Midbrain (tissue), 1 donor: ENCODE measurements at regions not wholly inside any gene's neighbourhood (a gene's known extent, or its start where the extent isn't known, plus 50 kb on each side); places are given as distances from the start of the nearest gene placed in this dataset.
"Not testable (repeated sequence)": the region's sequence is repeated elsewhere in the genome, so short reads cannot be mapped to it uniquely, and the experiment has no call there.

ENCODE experiments used
- DNase-seq: peaks from one replicate; lab custom pipeline; 2025; lab: John Stamatoyannopoulos, UW

GRCh38 chr2:180695586-180696401 is 284.6 kb upstream of the UBE2E3 start:
- DNase-seq: no peak

DNA sequence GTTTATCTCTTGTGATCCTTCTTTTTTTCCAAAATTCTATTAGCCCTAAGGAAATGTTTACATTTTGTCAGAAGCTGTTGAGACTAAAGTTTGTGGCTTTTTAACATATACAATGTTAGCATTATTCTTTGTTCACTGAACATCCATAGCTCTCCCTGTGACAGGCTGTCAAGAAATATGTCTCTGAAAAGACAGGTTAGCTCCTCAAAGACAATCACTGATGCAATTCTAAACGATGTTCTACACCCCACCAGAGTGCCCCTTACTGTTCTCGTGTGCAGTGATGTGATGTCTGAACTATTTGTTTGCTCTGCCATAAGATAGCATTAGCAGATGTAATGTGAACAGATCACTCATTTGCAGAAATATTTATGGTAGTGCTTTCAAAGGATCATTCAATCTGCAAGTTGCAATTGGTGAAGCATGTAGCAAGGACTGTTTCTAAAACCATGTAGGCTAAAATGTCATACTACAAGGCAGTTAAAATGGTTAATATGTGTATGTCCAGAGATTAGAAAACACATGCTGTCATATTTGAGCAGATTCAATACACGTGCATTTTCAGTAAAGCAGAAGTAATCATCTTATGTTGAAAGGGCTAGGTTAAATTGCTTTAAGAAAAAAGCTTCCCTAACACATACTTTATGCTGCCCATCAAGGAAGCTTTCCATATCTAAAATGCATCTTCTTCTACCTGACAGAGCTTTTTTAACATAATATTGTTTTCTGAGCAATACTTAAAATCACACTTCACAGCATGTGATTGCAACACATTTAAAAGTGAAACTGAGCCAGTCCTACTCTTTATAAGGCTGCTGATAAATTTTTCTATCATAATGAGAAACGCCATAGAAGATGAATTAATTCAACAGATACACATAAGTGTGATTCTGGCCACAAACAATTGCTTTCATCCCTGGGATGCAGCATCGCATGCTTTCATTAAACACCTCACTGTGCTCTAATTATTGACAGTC is 285.7 kb upstream of the UBE2E3 start:
- no peak for DNase-seq

- DNase-seq: no peak
These were observed 288.1 kb upstream of the UBE2E3 start for GRCh38 chr2:180692322-180692721.

- DNase-seq: not testable (repeated sequence)
These were observed 288.6 kb upstream of the UBE2E3 start for GRCh38 chr2:180691855-180692223.

GRCh38 chr2:180691186-180691854 is 289.1 kb upstream of the UBE2E3 start:
- DNase-seq: not testable (repeated sequence)

- no peak for DNase-seq
These were observed 289.8 kb upstream of the UBE2E3 start for GRCh38 chr2:180690611-180691010.

DNA sequence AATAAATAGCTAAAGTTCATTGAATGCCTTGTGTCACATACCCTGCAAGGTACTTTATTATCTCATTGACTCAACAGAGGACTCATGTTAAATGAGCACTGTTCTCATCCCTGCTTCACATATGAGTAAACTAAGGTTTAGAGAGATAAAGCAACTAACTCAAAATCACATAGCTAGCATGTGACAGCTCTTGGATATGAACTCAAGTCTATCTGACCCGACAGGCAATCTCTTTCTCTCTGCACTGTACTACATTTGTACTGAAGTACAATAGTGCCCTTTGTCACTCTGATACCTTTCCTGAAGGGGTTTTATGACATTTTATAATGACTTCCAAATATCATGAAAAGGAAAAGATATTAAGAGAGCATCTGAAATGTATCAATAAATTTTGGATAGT is 297.5 kb upstream of the UBE2E3 start:
- DNase-seq: no peak

GRCh38 chr2:180679693-180680092 is 300.7 kb upstream of the UBE2E3 start:
- DNase-seq: no peak

DNA sequence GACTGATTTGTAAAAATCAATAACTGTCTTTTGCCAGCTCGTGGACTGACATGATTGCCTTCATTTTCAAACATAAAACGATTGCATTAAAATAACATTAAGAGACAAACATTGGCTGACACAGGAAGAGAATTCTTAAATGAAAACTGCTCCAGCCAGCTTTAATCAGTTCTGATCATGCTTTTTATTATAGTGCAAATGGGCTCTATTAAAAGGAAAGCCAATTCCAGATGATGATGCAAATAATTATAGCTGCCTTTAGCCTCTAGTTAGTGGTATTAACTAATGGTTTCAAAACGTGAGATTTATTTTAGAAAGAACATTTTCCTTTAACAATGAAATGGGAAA is 301.8 kb upstream of the UBE2E3 start:
- no peak for DNase-seq

DNA sequence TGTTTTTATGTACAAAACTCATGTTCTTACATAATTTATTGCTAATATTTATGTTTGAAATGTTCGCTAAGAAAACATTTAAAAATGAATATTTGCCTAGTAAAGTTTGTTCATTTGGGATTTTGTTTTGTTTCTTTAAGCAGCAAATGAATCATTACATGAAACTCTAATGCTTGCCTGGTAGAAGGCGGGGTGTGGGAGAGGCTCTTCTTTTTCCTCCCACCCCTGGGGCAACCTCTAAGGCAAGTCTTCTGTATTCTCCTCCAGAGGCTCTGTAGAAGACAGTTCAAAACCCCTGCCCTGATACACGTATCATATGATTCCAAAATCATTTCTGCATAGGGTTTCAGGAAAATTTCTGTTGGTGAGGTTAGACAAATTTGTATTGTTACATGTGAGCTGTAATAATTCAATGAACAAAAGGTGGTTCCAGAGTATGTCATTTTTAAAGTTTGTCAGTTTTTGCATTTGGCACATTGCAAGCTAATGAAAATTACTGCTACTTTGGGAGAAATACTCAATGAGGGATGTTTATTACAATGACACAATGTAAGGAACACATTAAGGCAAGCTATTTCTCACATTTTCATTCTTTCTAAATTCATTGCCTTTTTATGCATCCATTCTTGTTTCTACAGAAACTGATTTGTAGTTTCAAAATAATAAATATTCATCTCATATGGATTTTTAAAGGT is 302.3 kb upstream of the UBE2E3 start:
- no peak for DNase-seq

GRCh38 chr2:180677200-180677599 is 303.2 kb upstream of the UBE2E3 start:
- no peak for DNase-seq

DNA sequence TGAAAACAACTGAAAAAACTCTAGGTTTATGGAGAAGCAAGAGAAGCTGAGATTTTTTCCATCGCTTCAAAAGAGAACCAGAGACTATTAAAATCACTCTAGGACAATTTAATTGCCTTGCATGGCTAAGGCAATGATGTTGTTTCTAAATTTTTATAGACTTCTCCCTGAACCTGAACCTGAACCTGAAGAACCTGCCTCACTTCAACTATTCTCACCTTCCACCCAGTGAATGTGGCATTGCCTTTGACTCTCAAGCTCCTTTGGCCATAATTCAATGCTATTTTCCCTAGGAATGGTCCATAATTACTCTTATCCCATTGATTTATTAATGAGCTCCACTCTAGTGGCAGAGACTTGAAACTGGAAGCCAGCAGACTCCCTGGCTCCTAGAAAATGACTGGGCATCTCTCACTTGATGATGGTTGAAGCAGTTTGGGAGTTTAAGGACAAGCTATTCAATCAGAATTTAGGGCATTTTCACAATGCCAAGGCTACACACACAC is 303.8 kb upstream of the UBE2E3 start:
- DNase-seq: no peak

- no peak for DNase-seq
These were observed 305.2 kb upstream of the UBE2E3 start for GRCh38 chr2:180675170-180675569.

DNA sequence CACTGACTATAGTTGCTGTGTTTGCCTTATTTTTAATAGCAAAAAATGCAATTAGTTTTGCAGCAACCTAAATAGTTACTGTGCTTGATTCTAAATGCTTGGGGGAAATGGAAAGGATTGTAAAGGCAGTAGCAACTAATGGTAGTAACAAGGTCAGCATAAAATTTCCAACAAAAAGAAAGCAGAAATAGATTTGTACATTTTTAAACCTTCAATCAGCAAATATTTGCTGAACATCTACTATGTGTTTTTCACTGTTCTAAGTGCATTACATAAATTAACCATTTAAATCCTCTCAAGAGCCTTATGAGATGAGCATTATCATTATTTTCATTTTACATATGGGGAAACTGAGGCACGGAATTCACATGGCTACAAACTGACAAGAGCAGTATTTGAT is 308.0 kb upstream of the UBE2E3 start:
- no peak for DNase-seq

GRCh38 chr2:180670302-180671003 is 310.0 kb upstream of the UBE2E3 start:
- no peak for DNase-seq

GRCh38 chr2:180669016-180669415 is 311.4 kb upstream of the UBE2E3 start:
- DNase-seq: no peak

DNA sequence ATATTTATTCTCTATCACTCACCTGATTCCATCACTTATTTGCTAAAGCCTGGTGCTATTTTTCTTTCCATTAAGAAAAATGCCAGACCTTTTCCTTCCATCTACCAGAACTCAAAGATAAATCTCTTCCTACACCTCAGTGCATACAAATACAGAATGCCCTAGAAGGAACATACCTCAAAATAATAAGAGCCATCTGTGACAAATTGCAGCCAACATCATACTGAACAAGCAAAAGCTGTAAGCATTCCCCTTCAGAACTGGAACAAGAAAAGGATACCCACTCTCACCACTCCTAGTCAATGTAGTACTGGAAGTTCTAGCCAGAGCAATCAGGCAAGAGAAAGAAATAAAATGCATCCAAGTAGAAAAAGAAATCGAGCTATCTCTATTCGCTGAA is 315.9 kb upstream of the UBE2E3 start:
- no peak for DNase-seq

DNA sequence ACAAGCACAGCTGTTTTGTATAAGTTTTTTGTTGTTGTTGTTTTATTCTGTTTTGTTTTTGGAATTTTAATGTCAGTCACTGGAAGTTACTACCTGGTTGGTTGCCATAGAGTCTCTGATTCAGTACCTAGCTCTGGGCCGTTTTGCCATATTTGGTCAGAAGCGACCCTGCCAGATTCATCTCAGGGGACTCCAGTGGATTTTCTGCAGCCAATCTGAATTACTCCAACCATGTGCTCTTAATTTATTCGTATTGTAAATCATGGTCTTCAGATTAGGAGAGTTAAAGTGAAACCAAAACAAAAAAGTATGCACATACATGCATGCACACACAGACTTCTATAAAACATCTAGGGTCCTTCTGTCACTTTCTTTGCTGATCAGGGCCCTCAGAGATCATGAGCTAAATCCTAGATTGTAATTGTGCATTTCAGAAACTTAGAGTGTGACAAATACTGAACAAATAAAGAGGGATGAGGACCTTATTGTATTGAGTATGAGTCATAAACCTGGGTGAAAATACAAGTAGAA is 317.4 kb upstream of the UBE2E3 start:
- no peak for DNase-seq

DNA sequence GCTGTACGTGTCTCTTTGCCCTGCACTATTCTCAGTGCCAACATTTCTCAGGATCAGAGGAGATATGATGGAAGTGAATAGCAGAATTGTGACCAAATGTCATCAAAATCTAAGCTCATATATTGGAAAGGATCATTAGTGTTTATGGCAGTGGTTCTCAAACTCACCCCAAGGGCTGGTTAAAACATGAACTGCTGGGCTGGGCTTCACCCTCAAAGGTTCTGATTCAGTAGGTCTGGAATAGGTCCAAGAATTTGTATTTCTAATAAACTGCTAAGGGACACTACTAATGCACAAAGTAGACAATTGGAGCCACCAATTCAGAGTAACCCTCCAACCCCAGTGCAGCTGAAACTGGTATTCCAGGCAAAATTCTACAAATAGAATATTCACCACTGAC is 317.9 kb upstream of the UBE2E3 start:
- no peak for DNase-seq

DNA sequence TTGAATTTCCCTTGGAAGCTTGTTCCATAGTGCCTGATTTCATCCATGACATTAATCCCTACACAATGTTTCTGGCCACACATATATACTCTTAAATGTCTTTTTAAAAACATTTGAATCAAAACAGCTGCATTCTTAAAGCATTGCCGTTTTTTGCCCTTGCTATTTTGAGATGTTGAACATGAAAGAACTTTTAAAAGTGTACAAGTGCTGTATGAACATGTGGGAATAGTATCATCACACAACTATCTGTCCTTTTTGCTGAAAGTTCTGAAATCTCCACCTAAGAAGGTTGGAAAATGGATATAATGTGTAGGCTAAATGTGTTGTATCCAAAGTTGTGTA is 318.7 kb upstream of the UBE2E3 start:
- DNase-seq: no peak
